Stimulated activated CD8-positive, alpha-beta memory T cell treated with anti-CD3 and anti-CD28 coated beads, Interleukin-4, amount 100 ng/mL, for 48 hours (primary cell): ENCODE measurements at regions not wholly inside any gene's neighbourhood (a gene's known extent, or its start where the extent isn't known, plus 50 kb on each side); places are given as distances from the start of the nearest gene placed in this dataset.
A peak's percentile ranks its signal among the peaks of the same experiment; 100 is the strongest.
"Not testable (repeated sequence)": the region's sequence is repeated elsewhere in the genome, so short reads cannot be mapped to it uniquely, and the experiment has no call there.

ENCODE experiments used
- DNase-seq: peaks from one replicate; pipeline ENCODE4 v3.0.0-alpha.2; 2020

GRCh38 chr2:185274718-185275484 lies 463.7 kb upstream of the FSIP2 start:
- no peak for DNase-seq

- DNase-seq: not testable (repeated sequence)
Observed at GRCh38 chr2:185275979-185276378, 462.6 kb upstream of the FSIP2 start.

GRCh38 chr2:185278761-185279160 lies 459.8 kb upstream of the FSIP2 start:
- DNase-seq: no peak

- no peak for DNase-seq
Observed at GRCh38 chr2:185279999-185280398, 458.6 kb upstream of the FSIP2 start.

- no peak for DNase-seq
Observed at GRCh38 chr2:185284696-185285095, 453.9 kb upstream of the FSIP2 start.

- not testable (repeated sequence) for DNase-seq
Observed at GRCh38 chr2:185290012-185290411, 448.6 kb upstream of the FSIP2 start.

GRCh38 chr2:185291035-185291647 lies 447.5 kb upstream of the FSIP2 start:
- DNase-seq: peak; percentile 32

GRCh38 chr2:185299867-185300266 lies 438.7 kb upstream of the FSIP2 start:
- no peak for DNase-seq

GRCh38 chr2:185306119-185306518 lies 432.5 kb upstream of the FSIP2 start:
- DNase-seq: no peak

- DNase-seq: no peak
Observed at GRCh38 chr2:185316383-185316782, 422.2 kb upstream of the FSIP2 start.

- DNase-seq: no peak
Observed at GRCh38 chr2:185318271-185318724, 420.3 kb upstream of the FSIP2 start.

- DNase-seq: no peak
Observed at GRCh38 chr2:185335879-185336278, 402.7 kb upstream of the FSIP2 start.

- DNase-seq: no peak
Observed at GRCh38 chr2:185337033-185337432, 401.6 kb upstream of the FSIP2 start.

- DNase-seq: no peak
Observed at GRCh38 chr2:185338104-185338503, 400.5 kb upstream of the FSIP2 start.

GRCh38 chr2:185347445-185347844 lies 391.2 kb upstream of the FSIP2 start:
- no peak for DNase-seq

GRCh38 chr2:185360776-185361175 lies 377.8 kb upstream of the FSIP2 start:
- no peak for DNase-seq

- DNase-seq: no peak
Observed at GRCh38 chr2:185372188-185372587, 366.4 kb upstream of the FSIP2 start.

- DNase-seq: no peak
Observed at GRCh38 chr2:185373229-185373628, 365.4 kb upstream of the FSIP2 start.

GRCh38 chr2:185374878-185375277 lies 363.7 kb upstream of the FSIP2 start:
- no peak for DNase-seq

- DNase-seq: no peak
Observed at GRCh38 chr2:185375731-185376130, 362.9 kb upstream of the FSIP2 start.

GRCh38 chr2:185381631-185382030 lies 357.0 kb upstream of the FSIP2 start:
- DNase-seq: no peak

- DNase-seq: no peak
Observed at GRCh38 chr2:185384822-185385560, 353.6 kb upstream of the FSIP2 start.

GRCh38 chr2:185388226-185388625 lies 350.4 kb upstream of the FSIP2 start:
- no peak for DNase-seq

- DNase-seq: no peak
Observed at GRCh38 chr2:185391543-185391942, 347.1 kb upstream of the FSIP2 start.
